ENCODE measurements at regions not wholly inside any gene's neighbourhood (a gene's known extent, or its start where the extent isn't known, plus 50 kb on each side); places are given as distances from the start of the nearest gene placed in this dataset.

- TF ChIP-seq CTCF (IDR thresholded peaks at IDR 0.05) = no peak
Observed at GRCh38 chr16:63737633-63738032, 1384.2 kb downstream of the CDH11 start.

GRCh38 chr16:63735456-63735855, 1386.4 kb downstream of the CDH11 start:
- no peak for TF ChIP-seq CTCF (IDR thresholded peaks at IDR 0.05)

- no peak for TF ChIP-seq CTCF (IDR thresholded peaks at IDR 0.05)
Observed at GRCh38 chr16:63720848-63721247, 1401.0 kb downstream of the CDH11 start.

GRCh38 chr16:63719926-63720325, 1401.9 kb downstream of the CDH11 start:
- no peak for TF ChIP-seq CTCF (IDR thresholded peaks at IDR 0.05)

- no peak for TF ChIP-seq CTCF (IDR thresholded peaks at IDR 0.05)
Observed at GRCh38 chr16:63717806-63718205, 1404.1 kb downstream of the CDH11 start.

- TF ChIP-seq CTCF (IDR thresholded peaks at IDR 0.05) = no peak
Observed at GRCh38 chr16:63714876-63715275, 1407.0 kb downstream of the CDH11 start.

GRCh38 chr16:63712725-63713124, 1409.1 kb downstream of the CDH11 start:
- TF ChIP-seq CTCF (IDR thresholded peaks at IDR 0.05) = no peak

- no peak for TF ChIP-seq CTCF (IDR thresholded peaks at IDR 0.05)
Observed at GRCh38 chr16:63703612-63704011, 1418.3 kb downstream of the CDH11 start.
